Thoracic aorta (tissue), 2 donors: ENCODE measurements at regions not wholly inside any gene's neighbourhood (a gene's known extent, or its start where the extent isn't known, plus 50 kb on each side); places are given as distances from the start of the nearest gene placed in this dataset.
"Not testable (repeated sequence)": the region's sequence is repeated elsewhere in the genome, so short reads cannot be mapped to it uniquely, and the experiment has no call there.

Source experiments
- ATAC-seq: fragments of 150-250 bp; one replicate; pipeline ENCODE4 v1.8.0; 2017; ENCODE audit warnings: low read depth; ENCODE audit not compliant: insufficient number of reproducible peaks, low FRiP score
- DNase-seq: peaks from one replicate; pipeline ENCODE4 v3.0.0-alpha.2; 2020; ENCODE audit warnings: low spot score
- H3K27ac ChIP-seq, 2 donors: fragments of 200-600 bp; sonication (generic); 1 replicate in 1 of 2; 2 replicates in 1 of 2; pipeline ENCODE4 v1.5.1; 2016; ENCODE audit warnings: mild to moderate bottlenecking in 2 of 2, moderate library complexity in 2 of 2
- H3K27me3 ChIP-seq: fragments of 200-600 bp; sonication (generic); replicated peaks from 2 replicates; pipeline ENCODE4 v1.6.0; 2016; ENCODE audit warnings: mild to moderate bottlenecking; ENCODE audit not compliant: insufficient read depth
- H3K36me3 ChIP-seq: fragments of 200-600 bp; sonication (generic); one replicate; pipeline ENCODE4 v1.5.1; 2016
- H3K4me1 ChIP-seq, 2 donors: fragments of 200-600 bp; sonication (generic); 1 replicate in 1 of 2; 2 replicates in 1 of 2; pipeline versions ENCODE4 v1.5.1 to v1.6.0; 2016; ENCODE audit warnings: low read depth in 2 of 2, mild to moderate bottlenecking in 1 of 2; ENCODE audit not compliant: control insufficient read depth in 1 of 2
- H3K4me3 ChIP-seq: fragments of 200-600 bp; sonication (generic); 2 replicates; pipeline ENCODE4 v1.5.1; 2016; ENCODE audit warnings: mild to moderate bottlenecking
- H3K9me3 ChIP-seq: fragments of 200-600 bp; sonication (generic); 2 replicates; pipeline ENCODE4 v1.5.1; 2016
- CTCF ChIP-seq: fragments of 200-600 bp; sonication (generic); IDR thresholded peaks from one replicate; pipeline ENCODE4 v1.5.1; 2019; ENCODE audit warnings: antibody characterized with exemption

DNA sequence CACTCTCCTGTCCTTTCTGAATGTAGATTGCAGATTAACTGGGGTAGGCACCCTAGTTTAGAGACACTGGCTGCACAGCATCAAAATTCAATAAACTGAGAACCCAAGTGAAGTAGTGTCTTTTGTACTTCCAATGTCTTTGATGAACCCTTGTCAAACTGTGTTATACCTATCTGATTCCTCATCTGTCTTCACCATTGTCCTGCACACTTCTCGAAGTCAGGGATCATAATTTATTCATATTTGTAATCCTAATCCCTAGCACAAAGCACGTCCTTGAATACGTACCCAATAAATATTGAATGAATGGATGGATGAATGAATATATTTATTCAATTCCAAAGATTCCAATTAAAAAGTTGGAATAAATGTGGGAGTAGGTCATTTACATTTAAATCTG lies 256.6 kb upstream of the PTBP2 start:
- Histone ChIP-seq H3K4me3 (no peak overlapping the region), H3K4me1 (peaks cover 0 to 5% of the 10 kb centered on the region in 2 donors), H3K27me3 (no peaks in the 10 kb centered on the region), H3K27ac (no peak overlapping the region), H3K36me3 (no peaks in the 10 kb centered on the region), H3K9me3 (no peaks in the 10 kb centered on the region)
- no peak for ATAC-seq
- no peak for TF ChIP-seq CTCF
- no peak for DNase-seq

GRCh38 chr1:96465441-96465840 lies 256.1 kb upstream of the PTBP2 start:
- Histone ChIP-seq H3K4me1 (peaks cover 0 to 5% of the 10 kb centered on the region in 2 donors), H3K9me3 (no peaks in the 10 kb centered on the region), H3K4me3 (no peak overlapping the region), H3K27ac (no peak overlapping the region), H3K27me3 (no peaks in the 10 kb centered on the region), H3K36me3 (no peaks in the 10 kb centered on the region)
- DNase-seq (no peak), ATAC-seq (no peak)
- no peak for TF ChIP-seq CTCF

GRCh38 chr1:96466842-96467241 lies 254.7 kb upstream of the PTBP2 start:
- no peaks in the 10 kb centered on the region for H3K36me3 ChIP-seq
- ATAC-seq (no peak), DNase-seq (no peak)
- no peak overlapping the region for H3K27ac ChIP-seq
- no peak overlapping the region for H3K4me3 ChIP-seq
- no peak for TF ChIP-seq CTCF
- H3K9me3 ChIP-seq = no peaks in the 10 kb centered on the region
- no peaks in the 10 kb centered on the region for H3K27me3 ChIP-seq
- peaks cover 0 to 5% of the 10 kb centered on the region in 2 donors for H3K4me1 ChIP-seq

- not testable (repeated sequence) for H3K27ac ChIP-seq, H3K9me3 ChIP-seq, DNase-seq, H3K36me3 ChIP-seq, H3K4me3 ChIP-seq, ATAC-seq, H3K27me3 ChIP-seq, H3K4me1 ChIP-seq
Observed at GRCh38 chr1:96469726-96470125, 251.9 kb upstream of the PTBP2 start.

DNA sequence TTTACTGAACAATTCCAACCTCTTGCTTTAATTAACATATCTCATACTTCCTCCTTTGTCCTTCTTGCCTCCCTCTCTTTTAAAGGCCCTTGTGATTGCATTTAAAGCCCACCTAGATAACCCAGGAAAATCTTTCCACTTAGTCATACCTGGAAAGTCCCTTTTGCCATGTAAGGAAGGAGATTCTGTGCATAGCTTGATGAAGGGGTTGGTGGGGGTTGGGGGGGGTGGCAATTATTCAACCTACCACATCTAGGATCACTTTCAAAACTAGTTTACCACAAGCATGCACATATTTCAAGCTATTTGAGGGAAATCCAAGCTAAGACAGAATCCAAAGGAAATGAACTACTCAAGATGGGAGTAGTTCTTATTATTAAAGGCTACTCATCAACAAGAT lies 249.1 kb upstream of the PTBP2 start:
- no peaks in the 10 kb centered on the region for H3K36me3 ChIP-seq
- H3K27ac ChIP-seq = no peak overlapping the region
- peaks cover 0 to 9% of the 10 kb centered on the region in 2 donors for H3K4me1 ChIP-seq
- H3K9me3 ChIP-seq = no peaks in the 10 kb centered on the region
- no peak for TF ChIP-seq CTCF
- H3K27me3 ChIP-seq = no peaks in the 10 kb centered on the region
- no peak for ATAC-seq
- DNase-seq = no peak
- H3K4me3 ChIP-seq = no peak overlapping the region

GRCh38 chr1:96473791-96474434 lies 247.7 kb upstream of the PTBP2 start:
- Histone ChIP-seq H3K4me3 (no peak overlapping the region), H3K36me3 (no peaks in the 10 kb centered on the region), H3K27ac (no peak overlapping the region), H3K9me3 (no peaks in the 10 kb centered on the region), H3K4me1 (peaks cover 0 to 9% of the 10 kb centered on the region in 2 donors), H3K27me3 (no peaks in the 10 kb centered on the region)
- no peak for ATAC-seq
- TF ChIP-seq CTCF = no peak
- DNase-seq = no peak
